Neural cell (in vitro differentiated cells): ENCODE measurements at regions not wholly inside any gene's neighbourhood (a gene's known extent, or its start where the extent isn't known, plus 50 kb on each side); places are given as distances from the start of the nearest gene placed in this dataset.

Experiments used
- EZH2 ChIP-seq: fragments of 200-600, 300-800 bp; shearing (Covaris generic), sonication (generic); IDR thresholded peaks from 2 replicates; pipeline ENCODE4 v1.6.1; 2014; ENCODE audit warnings: antibody characterized with exemption, low read length, borderline replicate concordance, mild to moderate bottlenecking; ENCODE audit not compliant: insufficient read depth, poor library complexity, severe bottlenecking
- MXI1 ChIP-seq: fragments of 450-650 bp; conservative IDR thresholded peaks from 2 replicates; pipeline ENCODE4 v1.6.1; 2014; ENCODE audit warnings: antibody characterized with exemption, mild to moderate bottlenecking; ENCODE audit not compliant: poor library complexity, severe bottlenecking
- POLR2AphosphoS5 ChIP-seq: IDR thresholded peaks from 2 replicates; pipeline ENCODE4 v1.6.1; 2012
- SMC3 ChIP-seq: fragments of 450-650 bp; conservative IDR thresholded peaks from 2 replicates; pipeline ENCODE4 v1.6.1; 2014; ENCODE audit warnings: antibody characterized with exemption, mild to moderate bottlenecking, moderate library complexity; ENCODE audit not compliant: poor library complexity
- TAF1 ChIP-seq: IDR thresholded peaks from 2 replicates; pipeline ENCODE4 v1.6.1; 2012; ENCODE audit warnings: low read depth
- TF ChIP-seq, protein P1 (sequence below): fragments of 450-650 bp; IDR thresholded peaks from 2 replicates; pipeline ENCODE4 v1.5.1; 2014; ENCODE audit warnings: antibody characterized with exemption, mild to moderate bottlenecking, moderate library complexity; ENCODE audit not compliant: poor library complexity, severe bottlenecking

DNA sequence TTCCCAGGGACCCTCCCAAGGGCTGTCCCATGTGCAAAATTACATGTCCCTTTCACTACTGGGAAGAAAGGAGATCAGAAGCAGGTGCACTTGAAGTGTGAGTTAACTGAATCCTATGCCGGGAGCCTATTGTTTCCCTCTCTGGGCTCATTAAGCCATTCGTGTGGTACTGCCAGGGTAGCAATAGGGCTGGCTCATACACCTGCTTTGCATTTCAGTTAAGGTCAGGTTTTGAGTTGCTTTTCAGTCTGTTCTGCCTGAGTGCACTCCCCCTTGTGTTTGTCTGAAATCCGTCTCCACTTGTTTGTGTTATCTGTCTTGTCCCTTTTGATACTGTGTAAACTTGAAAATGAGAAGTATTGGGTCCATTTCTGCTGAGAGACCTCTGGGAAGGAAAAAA, 1232.6 kb upstream of the NRXN1 start:
- TF ChIP-seq MXI1: no peak
- TF ChIP-seq, protein P1, sequence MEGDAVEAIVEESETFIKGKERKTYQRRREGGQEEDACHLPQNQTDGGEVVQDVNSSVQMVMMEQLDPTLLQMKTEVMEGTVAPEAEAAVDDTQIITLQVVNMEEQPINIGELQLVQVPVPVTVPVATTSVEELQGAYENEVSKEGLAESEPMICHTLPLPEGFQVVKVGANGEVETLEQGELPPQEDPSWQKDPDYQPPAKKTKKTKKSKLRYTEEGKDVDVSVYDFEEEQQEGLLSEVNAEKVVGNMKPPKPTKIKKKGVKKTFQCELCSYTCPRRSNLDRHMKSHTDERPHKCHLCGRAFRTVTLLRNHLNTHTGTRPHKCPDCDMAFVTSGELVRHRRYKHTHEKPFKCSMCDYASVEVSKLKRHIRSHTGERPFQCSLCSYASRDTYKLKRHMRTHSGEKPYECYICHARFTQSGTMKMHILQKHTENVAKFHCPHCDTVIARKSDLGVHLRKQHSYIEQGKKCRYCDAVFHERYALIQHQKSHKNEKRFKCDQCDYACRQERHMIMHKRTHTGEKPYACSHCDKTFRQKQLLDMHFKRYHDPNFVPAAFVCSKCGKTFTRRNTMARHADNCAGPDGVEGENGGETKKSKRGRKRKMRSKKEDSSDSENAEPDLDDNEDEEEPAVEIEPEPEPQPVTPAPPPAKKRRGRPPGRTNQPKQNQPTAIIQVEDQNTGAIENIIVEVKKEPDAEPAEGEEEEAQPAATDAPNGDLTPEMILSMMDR: no peak
- no peak for TF ChIP-seq SMC3
- no peak for TF ChIP-seq TAF1
- no peak for TF ChIP-seq EZH2
- TF ChIP-seq POLR2AphosphoS5: no peak
